NCI-H82 treated with DMSO at 0.1 percent for 48 hours (cell line): ENCODE measurements at regions not wholly inside any gene's neighbourhood (a gene's known extent, or its start where the extent isn't known, plus 50 kb on each side); places are given as distances from the start of the nearest gene placed in this dataset.

Source experiments
- DNase-seq: peaks from one replicate; lab custom pipeline; 2025; ENCODE audit not compliant: unreplicated experiment; lab: John Stamatoyannopoulos, UW

DNA sequence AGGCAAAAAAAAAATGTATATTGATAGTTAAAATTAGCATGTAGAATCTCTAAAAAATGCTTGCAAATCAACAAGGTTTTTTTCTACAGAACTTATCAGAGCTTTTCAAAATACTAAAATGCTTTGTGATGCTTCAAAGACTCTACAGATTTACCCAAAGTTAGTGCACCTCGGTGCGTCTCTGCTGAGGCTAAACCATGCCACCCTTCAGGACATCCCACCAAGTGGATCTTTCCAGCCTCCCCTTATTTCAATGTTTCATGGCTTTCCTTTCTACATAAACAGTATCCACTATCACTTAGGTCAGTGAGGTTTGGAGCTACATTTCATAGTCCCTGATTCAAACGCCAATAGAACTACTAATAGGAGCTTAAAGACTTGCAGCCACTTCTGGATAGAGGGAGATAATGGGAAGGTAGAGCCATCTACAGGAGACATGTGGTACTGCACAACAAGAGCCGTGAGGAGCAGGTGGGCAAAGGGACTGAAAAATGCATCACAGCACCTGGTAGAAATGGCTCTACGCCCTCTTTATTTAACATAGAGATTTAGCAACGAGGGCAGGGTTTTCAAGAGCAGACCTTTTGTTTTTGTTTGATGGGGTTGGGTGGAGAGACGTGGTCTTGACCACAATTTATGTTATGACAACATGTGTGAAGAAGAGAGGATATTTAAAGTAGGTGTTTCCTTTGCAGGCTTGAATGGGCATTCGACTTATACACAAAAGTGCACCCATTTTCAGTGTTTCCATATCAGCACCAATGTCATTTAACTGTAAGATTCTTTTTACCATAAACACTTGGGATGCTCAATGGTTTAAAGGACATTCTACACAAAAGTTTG is 56.1 kb upstream of the SLC35G4 start:
- peak; percentile 39 for DNase-seq

GRCh38 chr18:11548916-11549551 is 60.4 kb upstream of the SLC35G4 start:
- no peak for DNase-seq

DNA sequence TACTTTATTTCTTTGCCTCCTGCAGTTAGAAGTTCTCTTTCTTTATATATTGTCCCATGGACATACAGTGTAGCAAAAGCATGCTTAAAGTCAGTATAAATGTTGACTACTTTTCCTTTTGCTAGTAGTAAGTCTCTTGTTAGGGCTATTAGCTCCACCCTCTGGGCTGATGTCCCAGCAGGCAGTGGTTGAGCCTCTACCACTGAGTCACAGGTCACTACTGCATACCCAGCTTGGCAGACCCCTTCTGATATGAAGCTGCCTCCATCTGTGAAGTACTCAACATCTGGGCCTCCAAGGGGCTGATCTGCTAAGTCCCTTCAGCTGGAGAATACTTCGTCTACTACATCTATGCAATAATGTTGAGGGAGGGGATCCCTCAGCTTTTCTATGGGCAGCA is 61.0 kb upstream of the SLC35G4 start:
- no peak for DNase-seq

- no peak for DNase-seq
These were observed 65.2 kb upstream of the SLC35G4 start for GRCh38 chr18:11544060-11544633.

- DNase-seq = no peak
These were observed 68.2 kb upstream of the SLC35G4 start for GRCh38 chr18:11541179-11541578.

GRCh38 chr18:11533942-11534496 is 75.4 kb upstream of the SLC35G4 start:
- DNase-seq = no peak

- no peak for DNase-seq
These were observed 75.9 kb upstream of the SLC35G4 start for GRCh38 chr18:11533513-11533890.

GRCh38 chr18:11532758-11533512 is 76.5 kb upstream of the SLC35G4 start:
- DNase-seq = no peak

DNA sequence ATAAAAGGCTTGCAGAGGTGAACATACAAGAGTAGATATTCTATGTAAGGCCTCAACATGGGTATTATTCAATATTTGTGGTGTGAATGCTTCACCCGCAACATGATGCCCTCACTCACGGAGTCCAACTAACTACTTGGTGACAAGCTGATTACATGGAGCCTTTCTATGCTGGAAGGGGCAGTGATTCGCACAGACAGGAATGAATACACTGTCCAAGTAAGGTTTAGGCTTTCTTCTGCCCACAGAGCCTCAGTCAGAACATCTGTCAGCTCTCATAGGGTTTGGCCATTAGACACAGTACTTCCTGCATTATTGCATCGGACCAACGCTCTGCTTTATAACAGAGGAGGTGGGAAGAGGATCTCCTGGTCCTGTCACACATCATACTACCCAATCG is 80.3 kb upstream of the SLC35G4 start:
- DNase-seq = no peak

DNA sequence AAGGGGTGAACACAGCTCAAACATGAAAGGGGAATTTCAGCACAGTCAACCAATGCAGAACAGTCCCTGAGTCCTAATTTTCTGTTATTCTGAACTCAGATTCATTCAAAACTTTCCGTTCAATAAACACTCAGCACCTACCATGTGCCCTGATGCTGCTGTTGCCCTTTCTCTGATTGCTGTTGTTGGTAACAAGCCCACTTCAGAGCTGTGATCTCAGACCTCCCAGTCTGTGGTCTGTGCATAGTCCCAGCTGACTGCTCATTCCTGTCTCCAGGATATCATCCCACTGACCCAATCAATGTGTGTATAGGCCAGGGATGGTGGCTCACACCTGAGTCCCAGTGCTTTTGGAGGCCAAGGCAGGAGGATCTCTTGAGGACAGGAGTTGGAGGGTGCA is 82.7 kb upstream of the SLC35G4 start:
- DNase-seq = no peak

GRCh38 chr18:11523804-11524203 is 85.6 kb upstream of the SLC35G4 start:
- DNase-seq = no peak

- DNase-seq = no peak
These were observed 86.4 kb upstream of the SLC35G4 start for GRCh38 chr18:11522992-11523391.

DNA sequence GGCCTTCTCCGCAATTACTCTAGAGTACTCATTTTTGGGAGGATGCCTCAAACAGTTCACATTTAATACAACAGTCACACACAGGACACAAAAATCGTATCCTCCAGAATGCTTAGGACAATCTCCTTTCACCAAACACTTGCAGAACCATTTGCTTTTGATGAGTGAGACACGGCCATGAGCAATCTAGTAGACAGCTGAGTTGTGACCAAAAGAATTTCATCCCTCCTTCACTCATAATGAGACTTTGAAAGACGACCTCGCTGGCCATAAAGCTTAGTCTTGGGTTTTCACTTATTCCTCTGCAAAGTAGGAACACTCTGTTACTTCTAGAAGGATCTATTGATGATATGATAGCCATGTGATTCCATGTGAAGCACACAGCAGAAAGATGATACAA is 87.5 kb upstream of the SLC35G4 start:
- DNase-seq = no peak

- DNase-seq = no peak
These were observed 88.9 kb upstream of the SLC35G4 start for GRCh38 chr18:11520536-11520935.

- DNase-seq = peak; percentile 13
These were observed 90.4 kb upstream of the SLC35G4 start for GRCh38 chr18:11518788-11519685.

DNA sequence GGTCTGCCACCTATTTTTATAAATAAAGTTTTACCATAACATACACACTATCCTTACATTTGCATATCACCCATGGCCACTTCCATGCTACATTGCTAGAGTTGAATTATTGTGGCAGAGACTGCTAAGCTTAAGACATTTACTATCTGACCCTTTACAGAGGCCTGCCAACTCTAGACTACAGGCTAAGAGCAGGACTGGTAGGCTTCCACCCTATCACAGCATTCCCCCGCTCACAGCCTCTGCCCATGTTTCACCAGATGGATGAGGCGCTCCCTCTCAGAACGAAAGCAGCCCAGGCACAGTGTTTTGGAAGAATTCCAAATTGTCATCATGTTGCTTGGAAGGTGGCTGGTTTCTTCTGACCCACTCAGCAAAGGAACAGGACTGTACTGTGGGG is 91.7 kb upstream of the SLC35G4 start:
- no peak for DNase-seq

GRCh38 chr18:11516751-11517503 is 92.5 kb upstream of the SLC35G4 start:
- no peak for DNase-seq

- no peak for DNase-seq
These were observed 95.1 kb upstream of the SLC35G4 start for GRCh38 chr18:11514267-11514666.
